ENCODE measurements at regions not wholly inside any gene's neighbourhood (a gene's known extent, or its start where the extent isn't known, plus 50 kb on each side); places are given as distances from the start of the nearest gene placed in this dataset.
A peak's percentile ranks its signal among the peaks of the same experiment; 100 is the strongest.

GRCh38 chr4:188578657-188579056 is 439.4 kb downstream of the TRIML1 start:
- H3K4me3 ChIP-seq (ENCODE audit: control insufficient read depth, low read depth, low read length), result no peak overlapping the region
- no peak for TF ChIP-seq CTCF (conservative IDR thresholded peaks at IDR 0.05; ENCODE audit: control insufficient read depth, insufficient read depth, low read depth, low read length)
- no peak for DNase-seq (ENCODE audit: low read depth)

GRCh38 chr4:188596021-188596420 is 456.8 kb downstream of the TRIML1 start:
- peak; percentile 37 for DNase-seq (ENCODE audit: low read depth)
- no peak for TF ChIP-seq CTCF (conservative IDR thresholded peaks at IDR 0.05; ENCODE audit: control insufficient read depth, insufficient read depth, low read depth, low read length)
- no peak overlapping the region for H3K4me3 ChIP-seq (ENCODE audit: control insufficient read depth, low read depth, low read length)

- no peak overlapping the region for H3K4me3 ChIP-seq (ENCODE audit: control insufficient read depth, low read depth, low read length)
- DNase-seq (ENCODE audit: low read depth), result peak; percentile 51
- TF ChIP-seq CTCF (conservative IDR thresholded peaks at IDR 0.05; ENCODE audit: control insufficient read depth, insufficient read depth, low read depth, low read length), result no peak
These were observed 464.4 kb downstream of the TRIML1 start for GRCh38 chr4:188603646-188604045.

- DNase-seq (ENCODE audit: low read depth), result no peak
- TF ChIP-seq CTCF (conservative IDR thresholded peaks at IDR 0.05; ENCODE audit: control insufficient read depth, insufficient read depth, low read depth, low read length), result no peak
- H3K4me3 ChIP-seq (ENCODE audit: control insufficient read depth, low read depth, low read length), result no peak overlapping the region
These were observed 467.4 kb downstream of the TRIML1 start for GRCh38 chr4:188606635-188607034.

GRCh38 chr4:188611143-188611542 is 471.9 kb downstream of the TRIML1 start:
- no peak for TF ChIP-seq CTCF (conservative IDR thresholded peaks at IDR 0.05; ENCODE audit: control insufficient read depth, insufficient read depth, low read depth, low read length)
- no peak for DNase-seq (ENCODE audit: low read depth)
- no peak overlapping the region for H3K4me3 ChIP-seq (ENCODE audit: control insufficient read depth, low read depth, low read length)

GRCh38 chr4:188612659-188613058 is 473.4 kb downstream of the TRIML1 start:
- no peak for DNase-seq (ENCODE audit: low read depth)
- H3K4me3 ChIP-seq (ENCODE audit: control insufficient read depth, low read depth, low read length), result no peak overlapping the region
- no peak for TF ChIP-seq CTCF (conservative IDR thresholded peaks at IDR 0.05; ENCODE audit: control insufficient read depth, insufficient read depth, low read depth, low read length)

GRCh38 chr4:188613976-188614375 is 474.7 kb downstream of the TRIML1 start:
- TF ChIP-seq CTCF (conservative IDR thresholded peaks at IDR 0.05; ENCODE audit: control insufficient read depth, insufficient read depth, low read depth, low read length), result no peak
- H3K4me3 ChIP-seq (ENCODE audit: control insufficient read depth, low read depth, low read length), result no peak overlapping the region
- no peak for DNase-seq (ENCODE audit: low read depth)
